IMR-90 (cell line): ENCODE measurements at regions not wholly inside any gene's neighbourhood (a gene's known extent, or its start where the extent isn't known, plus 50 kb on each side); places are given as distances from the start of the nearest gene placed in this dataset.

Experiments
- ATAC-seq: fragments of 200-7000 bp; cut with Tn5 transposase; 2 replicates; pipeline ENCODE4 v1.9.1; 2020; ENCODE audit warnings: low read depth, mild to moderate bottlenecking, moderate library complexity
- BruUV-seq: library from RNA; stranded (reverse); fragments of 400-500 nt; replicated peaks from 2 replicates; lab custom pipeline; 2021; lab: Mats Ljungman, UMichigan
- CTCF ChIA-PET: fragments of 300-600 bp; formaldehyde crosslinking; extraction: SDS; loops from one replicate; lab custom pipeline; 2021; ENCODE audit warnings: antibody characterized with exemption; lab: Yijun Ruan, JAX
- POLR2A ChIA-PET: fragments of 300-600 bp; sonication (Branson Sonifier 250); formaldehyde crosslinking; loops from one replicate; lab custom pipeline; 2022; ENCODE audit warnings: antibody characterized with exemption; ENCODE audit not compliant: unreplicated experiment; lab: Charles Lee
- DNase-seq: peaks from one replicate; pipeline ENCODE4 v3.0.0; 2013
- H2AFZ ChIP-seq: replicated peaks from 2 replicates; pipeline ENCODE3; 2013; ENCODE audit warnings: low read length, mild to moderate bottlenecking; ENCODE audit not compliant: poor library complexity
- H2AK5ac ChIP-seq: 2 replicates; pipeline ENCODE4 v1.6.1; 2013; ENCODE audit warnings: low read depth, low read length, inconsistent platforms
- H2AK9ac ChIP-seq: replicated peaks from 2 replicates; pipeline ENCODE3; 2013; ENCODE audit warnings: mild to moderate bottlenecking, low read depth, low read length, moderate library complexity; ENCODE audit not compliant: poor library complexity
- H2BK120ac ChIP-seq: 2 replicates; pipeline ENCODE4 v1.6.1; 2013; ENCODE audit warnings: low read depth, low read length, inconsistent platforms
- H2BK15ac ChIP-seq: 3 replicates; pipeline ENCODE4 v1.6.1; 2013; ENCODE audit warnings: low read depth, low read length, inconsistent platforms
- H2BK20ac ChIP-seq: 2 replicates; pipeline ENCODE4 v1.6.1; 2013; ENCODE audit warnings: low read depth, mild to moderate bottlenecking, inconsistent platforms, low read length, moderate library complexity
- H2BK5ac ChIP-seq: 2 replicates; pipeline ENCODE4 v1.6.1; 2013; ENCODE audit warnings: mild to moderate bottlenecking, low read depth, low read length, inconsistent platforms; ENCODE audit not compliant: poor library complexity, severe bottlenecking
- H3K14ac ChIP-seq: replicated peaks from 2 replicates; pipeline ENCODE4 v1.6.1; 2013; ENCODE audit warnings: low read depth, low read length, inconsistent platforms
- H3K18ac ChIP-seq: 2 replicates; pipeline ENCODE4 v1.6.1; 2013; ENCODE audit warnings: low read depth, low read length, control low read depth
- H3K23ac ChIP-seq: 2 replicates; pipeline ENCODE4 v1.6.1; 2013; ENCODE audit warnings: low read depth, low read length, inconsistent platforms
- H3K27ac ChIP-seq: 2 replicates; pipeline ENCODE4 v1.5.1; 2013; ENCODE audit warnings: mild to moderate bottlenecking, control low read depth, low read length; ENCODE audit not compliant: insufficient read depth
- H3K27me3 ChIP-seq: 2 replicates; pipeline ENCODE4 v1.6.1; 2013; ENCODE audit warnings: low read length; ENCODE audit not compliant: control insufficient read depth, insufficient read depth
- H3K36me3 ChIP-seq: 2 replicates; pipeline ENCODE4 v1.6.1; 2013; ENCODE audit warnings: low read length, mixed read lengths; ENCODE audit not compliant: control insufficient read depth, insufficient read depth
- H3K4ac ChIP-seq: 2 replicates; pipeline ENCODE4 v1.6.1; 2013; ENCODE audit warnings: low read depth, low read length, inconsistent platforms
- H3K4me1 ChIP-seq: 2 replicates; pipeline ENCODE4 v1.6.1; 2013; ENCODE audit warnings: low read length, mixed read lengths; ENCODE audit not compliant: control insufficient read depth, insufficient read depth
- H3K4me2 ChIP-seq: 2 replicates; pipeline ENCODE4 v1.6.1; 2013; ENCODE audit warnings: low read depth, mild to moderate bottlenecking, control low read depth, low read length, moderate library complexity
- H3K4me3 ChIP-seq: 2 replicates; pipeline ENCODE4 v1.5.1; 2013; ENCODE audit warnings: low read depth, mild to moderate bottlenecking, control low read depth, low read length, moderate library complexity; ENCODE audit not compliant: insufficient read depth
- H3K56ac ChIP-seq: 2 replicates; pipeline ENCODE4 v1.6.1; 2013; ENCODE audit warnings: low read length, inconsistent platforms; ENCODE audit not compliant: insufficient read depth; ENCODE audit errors: extremely low read depth
- H3K79me1 ChIP-seq, 2 experiments: 2 replicates each; pipeline ENCODE4 v1.6.1; 2013; ENCODE audit warnings: low read length in 2 of 2, inconsistent platforms in 1 of 2, low read depth in 1 of 2
- H3K9ac ChIP-seq: 2 replicates; pipeline ENCODE4 v1.6.1; 2013; ENCODE audit warnings: low read depth, low read length, control low read depth
- H3K9me1 ChIP-seq: 2 replicates; pipeline ENCODE4 v1.6.1; 2013; ENCODE audit warnings: low read length, inconsistent platforms; ENCODE audit not compliant: insufficient read depth
- H3K9me3 ChIP-seq: 2 replicates; pipeline ENCODE4 v1.6.1; 2013; ENCODE audit warnings: low read length; ENCODE audit not compliant: control insufficient read depth, insufficient read depth
- H4K20me1 ChIP-seq: 2 replicates; pipeline ENCODE4 v1.6.1; 2013; ENCODE audit warnings: low read length, inconsistent platforms; ENCODE audit not compliant: insufficient read depth
- H4K5ac ChIP-seq: 2 replicates; pipeline ENCODE4 v1.6.1; 2013; ENCODE audit warnings: mild to moderate bottlenecking, low read depth, low read length, control low read depth
- H4K8ac ChIP-seq, 2 experiments: 2 replicates each; pipeline ENCODE4 v1.6.1; 2013; ENCODE audit warnings: low read depth in 2 of 2, low read length in 2 of 2, control low read depth in 1 of 2, inconsistent platforms in 1 of 2
- H4K91ac ChIP-seq: 2 replicates; pipeline ENCODE4 v1.6.1; 2013; ENCODE audit warnings: low read depth, low read length, inconsistent platforms; ENCODE audit not compliant: insufficient read depth
- CEBPB ChIP-seq: IDR thresholded peaks from 2 replicates; pipeline ENCODE4 v1.6.1; 2012; ENCODE audit warnings: low read depth, low read length, improper control_type of control experiment
- CHD1 ChIP-seq: IDR thresholded peaks from 2 replicates; pipeline ENCODE4 v1.6.1; 2012; ENCODE audit warnings: low read depth, low read length, improper control_type of control experiment
- CTCF ChIP-seq: conservative IDR thresholded peaks from 2 replicates; pipeline ENCODE4 v1.5.1; 2012; ENCODE audit warnings: mild to moderate bottlenecking, low read depth, low read length, improper control_type of control experiment
- ELK1 ChIP-seq: fragments of 150-350 bp; IDR thresholded peaks from 2 replicates; pipeline ENCODE4 v1.6.1; 2016; ENCODE audit warnings: low read depth, mild to moderate bottlenecking, low read length, moderate library complexity, borderline replicate concordance
- FOS ChIP-seq: fragments of 150-350 bp; IDR thresholded peaks from 2 replicates; pipeline ENCODE4 v1.6.1; 2016; ENCODE audit warnings: low read depth, low read length
- MAFK ChIP-seq: IDR thresholded peaks from 2 replicates; pipeline ENCODE4 v1.6.1; 2012; ENCODE audit warnings: low read depth, low read length, improper control_type of control experiment
- MAZ ChIP-seq: IDR thresholded peaks from 2 replicates; pipeline ENCODE4 v1.6.1; 2012; ENCODE audit warnings: low read depth, mild to moderate bottlenecking, low read length, improper control_type of control experiment, moderate library complexity, borderline replicate concordance
- MXI1 ChIP-seq: IDR thresholded peaks from 2 replicates; pipeline ENCODE4 v1.6.1; 2012; ENCODE audit warnings: low read depth, mild to moderate bottlenecking, low read length, moderate library complexity, borderline replicate concordance
- NFE2L2 ChIP-seq: fragments of 150-350 bp; IDR thresholded peaks from 2 replicates; pipeline ENCODE4 v1.6.1; 2016; ENCODE audit warnings: low read depth, mild to moderate bottlenecking, low read length
- POLR2A ChIP-seq: IDR thresholded peaks from 2 replicates; pipeline ENCODE4 v1.6.1; 2012; ENCODE audit warnings: mild to moderate bottlenecking, low read depth, low read length
- RAD21 ChIP-seq: IDR thresholded peaks from 2 replicates; pipeline ENCODE4 v1.6.1; 2012; ENCODE audit warnings: low read length, improper control_type of control experiment
- RCOR1 ChIP-seq: IDR thresholded peaks from 2 replicates; pipeline ENCODE4 v1.6.1; 2012; ENCODE audit warnings: mild to moderate bottlenecking, low read length, improper control_type of control experiment; ENCODE audit not compliant: insufficient replicate concordance
- RFX5 ChIP-seq: IDR thresholded peaks from 2 replicates; pipeline ENCODE4 v1.8.0; 2012; ENCODE audit warnings: low read depth, mild to moderate bottlenecking, low read length, moderate library complexity
- SMC3 ChIP-seq: fragments of 150-350 bp; IDR thresholded peaks from 2 replicates; pipeline ENCODE4 v1.6.1; 2016; ENCODE audit warnings: low read depth, mild to moderate bottlenecking, antibody characterized with exemption, low read length, moderate library complexity
- USF2 ChIP-seq: fragments of 150-350 bp; IDR thresholded peaks from 2 replicates; pipeline ENCODE4 v1.6.1; 2017; ENCODE audit warnings: mild to moderate bottlenecking, antibody characterized with exemption, low read length, low read depth
- WGBS, 2 experiments: methylation state at CpG; one replicate each; pipeline versions ENCODE4 v1.1.5 to v1.1.7; 2013; ENCODE audit warnings: missing lambda C conversion rate in 2 of 2; ENCODE audit not compliant: insufficient read length in 1 of 2; ENCODE audit errors: extremely low coverage in 2 of 2; 5-methylcytosine and 5-hydroxymethylcytosine counted together
- dilution Hi-C: fragments of 300-500 bp; cut with HindIII; formaldehyde crosslinking; loops from one replicate; pipeline ENCODE4 v1.14.3; 2018; ENCODE audit warnings: low sequenced_read_pairs; ENCODE audit not compliant: unreplicated experiment
- in situ Hi-C: fragments of 300-500 bp; cut with MboI; formaldehyde crosslinking; loops from 3 replicates; pipeline ENCODE4 v1.14.3; 2019; ENCODE audit warnings: low sequenced_read_pairs, inconsistent platforms, mixed read lengths
- intact Hi-C: fragments of 100-400 bp; cut with micrococcal nuclease; formaldehyde crosslinking; loops from 2 replicates; pipeline ENCODE4 v1.10.0; 2022

GRCh38 chr6:97459986-97460385 lies 177.0 kb upstream of the MMS22L start:
- dilution Hi-C loops (no loop called here), intact Hi-C loops (no loop called here), in situ Hi-C loops (no loop called here)
- Histone ChIP-seq H3K4ac (no peak overlapping the region), H2BK20ac (no peak overlapping the region), H2BK5ac (no peak overlapping the region), H3K9me3 (no peaks in the 10 kb centered on the region), H4K91ac (no peak overlapping the region), H3K23ac (no peak overlapping the region), H3K14ac (no peak overlapping the region), H3K4me1 (no peaks in the 10 kb centered on the region), H3K9me1 (no peaks in the 10 kb centered on the region), H4K5ac (no peak overlapping the region), H2BK15ac (no peak overlapping the region), H2BK120ac (no peak overlapping the region), H3K18ac (no peak overlapping the region), H3K36me3 (no peaks in the 10 kb centered on the region), H3K4me2 (no peak overlapping the region), H2AK5ac (no peak overlapping the region), H3K4me3 (no peak overlapping the region), H2AFZ (no peak overlapping the region), H3K79me1 (no peaks in the 10 kb centered on the region), H4K8ac (no peak overlapping the region), H3K27me3 (no peaks in the 10 kb centered on the region), H3K27ac (no peak overlapping the region), H3K9ac (no peak overlapping the region), H2AK9ac (no peak overlapping the region), H4K20me1 (no peaks in the 10 kb centered on the region), H3K56ac (no peak overlapping the region)
- ATAC-seq (no peak), DNase-seq (no peak)
- POLR2A ChIA-PET = no interaction called here
- no CpG with 5 or more reads among the region's 1 CpG for WGBS, 2 experiments
- TF ChIP-seq CHD1 = no peak
- TF ChIP-seq NFE2L2 = no peak
- TF ChIP-seq SMC3 = no peak
- no peak for TF ChIP-seq POLR2A
- TF ChIP-seq FOS = no peak
- no peak for TF ChIP-seq RCOR1
- TF ChIP-seq MAZ = no peak
- TF ChIP-seq RFX5 = no peak
- no peak for TF ChIP-seq MAFK
- no peak for TF ChIP-seq CEBPB
- TF ChIP-seq RAD21 = no peak
- TF ChIP-seq USF2 = no peak
- no peak for TF ChIP-seq MXI1
- TF ChIP-seq ELK1 = no peak
- no peak for TF ChIP-seq CTCF
- CTCF ChIA-PET = no interaction called here
- no TSS peak for BruUV-seq
